ENCODE measurements at regions not wholly inside any gene's neighbourhood (a gene's known extent, or its start where the extent isn't known, plus 50 kb on each side); places are given as distances from the start of the nearest gene placed in this dataset.

DNA sequence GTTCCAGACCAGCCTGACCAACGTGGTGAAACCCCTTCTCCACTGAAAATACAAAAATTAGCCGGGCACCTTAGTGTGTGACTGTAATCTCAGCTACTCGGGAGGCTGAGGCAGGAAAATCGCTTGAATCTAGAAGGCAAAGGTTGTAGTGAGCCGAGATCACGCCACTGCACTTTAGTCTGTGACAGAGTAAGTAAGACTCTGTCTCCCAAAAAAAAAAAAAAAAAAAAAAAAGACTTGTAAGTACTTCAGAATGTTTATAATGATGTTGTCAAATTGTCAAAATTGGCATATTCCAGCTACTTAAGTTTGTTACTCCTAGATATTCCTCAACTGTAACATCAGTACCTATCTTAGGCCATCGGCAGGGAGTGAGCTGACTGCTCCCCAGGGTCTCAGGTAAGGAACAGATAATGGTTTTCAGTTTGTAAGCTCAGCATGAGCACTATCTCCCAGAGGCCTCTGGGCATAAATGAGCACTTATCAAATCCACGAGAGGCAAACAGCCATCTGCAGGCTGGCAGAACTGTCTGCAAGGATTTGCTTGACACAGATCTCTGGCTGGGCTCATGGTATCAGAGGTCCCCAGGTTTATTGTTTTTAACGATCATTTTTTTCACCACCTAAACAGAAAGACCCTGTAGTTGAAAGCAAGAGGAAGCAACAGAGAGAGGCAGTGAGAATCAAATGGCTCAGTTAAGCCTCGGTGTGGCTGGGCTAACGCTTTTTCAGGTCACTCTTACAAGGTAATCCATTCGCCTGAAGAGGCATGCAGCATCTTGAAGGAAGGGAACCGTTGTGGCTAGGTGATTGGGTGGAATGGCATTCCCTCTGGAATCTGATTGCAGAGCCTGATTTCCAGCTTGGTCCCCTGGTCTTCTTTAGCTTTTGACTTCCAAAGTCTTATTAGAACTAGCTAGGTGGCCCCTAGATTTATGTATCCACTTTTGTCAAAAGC is 115.9 kb downstream of the LY86 start:
- POLR2A ChIA-PET = no interaction called here
- no peak for TF ChIP-seq CTCF (IDR thresholded peaks at IDR 0.05; ENCODE audit: low read depth, low read length)

DNA sequence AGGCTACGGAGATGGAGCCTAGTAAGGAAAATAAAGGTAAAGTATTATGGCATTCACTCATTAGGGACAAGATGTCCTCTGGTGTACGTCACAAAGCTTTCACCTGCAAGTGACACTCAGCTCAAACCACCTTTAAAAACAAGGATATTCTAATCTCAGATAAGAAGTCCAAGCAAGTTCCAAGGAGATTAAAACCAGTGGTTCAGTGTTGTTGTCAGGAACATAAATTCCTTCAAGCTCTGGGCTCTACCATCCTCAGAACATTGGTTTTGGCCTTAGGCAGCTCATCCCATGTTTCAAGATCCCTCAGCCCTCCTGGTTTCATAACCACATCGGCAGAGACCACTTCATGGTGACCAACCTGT is 116.5 kb downstream of the LY86 start:
- no peak overlapping the region for H3K4me3 ChIP-seq (ENCODE audit: low read depth, low read length)
- POLR2A ChIA-PET = no interaction called here
- no peak for TF ChIP-seq CTCF (IDR thresholded peaks at IDR 0.05; ENCODE audit: low read depth, low read length)
- H3K9me3 ChIP-seq (ENCODE audit: control insufficient read depth, insufficient read depth, low read length) = no peaks in the 10 kb centered on the region
- DNase-seq (ENCODE audit: low read depth, low spot score) = no peak
- CTCF ChIA-PET = no interaction called here
- no peak overlapping the region for H3K27ac ChIP-seq (ENCODE audit: low read depth, low read length)
- H3K27me3 ChIP-seq (ENCODE audit: control insufficient read depth, insufficient read depth, low read length) = peaks cover 11% of the 10 kb centered on the region

More for the DNA sequence above, 115.9 kb downstream of the LY86 start:
- Histone ChIP-seq H3K27ac (ENCODE audit: low read depth, low read length) (no peak overlapping the region), H3K9me3 (ENCODE audit: control insufficient read depth, insufficient read depth, low read length) (no peaks in the 10 kb centered on the region), H3K4me3 (ENCODE audit: low read depth, low read length) (no peak overlapping the region), H3K27me3 (ENCODE audit: control insufficient read depth, insufficient read depth, low read length) (peaks cover 10% of the 10 kb centered on the region)
- DNase-seq (ENCODE audit: low read depth, low spot score) = no peak
- CTCF ChIA-PET = interaction anchor here (0.6 to 0.7 kb wide), 2 partner anchors 20 to 30 kb away, joined by 4 to 6 read pairs; no protein-coding TSS in a partner anchor

DNA sequence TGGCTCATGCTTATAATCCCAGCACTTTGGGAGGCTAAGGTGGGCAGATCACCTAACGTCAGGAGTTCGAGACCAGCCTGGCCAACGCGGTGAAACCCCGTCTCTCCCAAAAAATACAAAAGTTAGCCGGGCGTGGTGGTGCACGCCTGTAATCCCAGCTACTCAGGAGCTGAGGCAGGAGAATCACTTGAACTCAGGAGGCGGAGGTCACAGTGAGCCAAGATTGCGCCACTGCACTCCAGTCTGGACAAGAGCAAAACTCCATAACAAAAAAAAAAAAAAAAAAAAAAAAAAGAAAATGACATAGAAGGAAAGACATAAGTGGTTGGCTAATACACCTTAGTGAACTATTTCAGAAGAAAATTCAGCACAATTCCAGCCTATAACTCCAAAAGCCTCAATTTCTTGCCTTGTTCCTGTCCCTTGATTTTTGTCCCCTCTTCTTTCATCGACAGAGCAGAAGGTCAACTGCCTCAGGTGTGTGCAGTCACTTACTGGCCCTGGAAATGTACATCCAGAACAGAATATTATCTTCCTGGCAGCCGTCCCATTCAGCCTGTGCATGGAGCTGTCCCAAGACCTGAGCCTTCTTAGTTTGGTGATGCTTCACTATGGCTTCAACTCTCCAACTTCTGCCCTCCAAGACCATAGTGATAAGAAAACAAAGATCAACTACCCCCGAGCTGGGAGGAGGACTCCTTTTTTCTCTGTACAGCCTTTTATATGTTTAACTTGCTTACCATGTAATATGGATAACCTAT is 117.6 kb downstream of the LY86 start:
- Histone ChIP-seq H3K27me3 (ENCODE audit: control insufficient read depth, insufficient read depth, low read length) (peaks cover 11% of the 10 kb centered on the region), H3K4me3 (ENCODE audit: low read depth, low read length) (no peak overlapping the region), H3K27ac (ENCODE audit: low read depth, low read length) (no peak overlapping the region), H3K9me3 (ENCODE audit: control insufficient read depth, insufficient read depth, low read length) (no peaks in the 10 kb centered on the region)
- ChIA-PET CTCF (no interaction called here), POLR2A (no interaction called here)
- TF ChIP-seq CTCF (IDR thresholded peaks at IDR 0.05; ENCODE audit: low read depth, low read length) = no peak
- DNase-seq (ENCODE audit: low read depth, low spot score) = no peak

DNA sequence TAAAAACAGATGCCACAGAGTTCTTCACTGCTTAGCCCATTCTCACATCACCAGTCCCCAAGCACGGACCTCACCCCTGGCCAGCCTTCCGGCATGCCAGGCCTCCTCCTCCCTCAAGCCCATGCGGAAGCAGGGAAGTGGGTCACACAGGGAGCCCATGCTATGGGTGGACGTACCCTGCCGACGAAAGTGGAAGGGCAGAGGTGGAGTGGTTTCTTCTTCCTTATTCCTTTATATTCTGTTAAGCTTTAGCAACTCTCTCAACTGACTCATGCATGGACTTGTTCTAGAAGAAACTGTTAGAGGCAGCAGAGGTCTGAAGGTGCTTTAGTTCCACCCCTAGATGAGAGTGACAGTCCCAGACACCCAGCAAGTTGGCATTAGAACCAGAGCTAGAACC is 118.6 kb downstream of the LY86 start:
- Histone ChIP-seq H3K27ac (ENCODE audit: low read depth, low read length) (no peak overlapping the region), H3K4me3 (ENCODE audit: low read depth, low read length) (no peak overlapping the region), H3K9me3 (ENCODE audit: control insufficient read depth, insufficient read depth, low read length) (no peaks in the 10 kb centered on the region), H3K27me3 (ENCODE audit: control insufficient read depth, insufficient read depth, low read length) (peaks cover 15% of the 10 kb centered on the region)
- no peak for DNase-seq (ENCODE audit: low read depth, low spot score)
- TF ChIP-seq CTCF (IDR thresholded peaks at IDR 0.05; ENCODE audit: low read depth, low read length) = no peak
- ChIA-PET CTCF (no interaction called here), POLR2A (no interaction called here)

DNA sequence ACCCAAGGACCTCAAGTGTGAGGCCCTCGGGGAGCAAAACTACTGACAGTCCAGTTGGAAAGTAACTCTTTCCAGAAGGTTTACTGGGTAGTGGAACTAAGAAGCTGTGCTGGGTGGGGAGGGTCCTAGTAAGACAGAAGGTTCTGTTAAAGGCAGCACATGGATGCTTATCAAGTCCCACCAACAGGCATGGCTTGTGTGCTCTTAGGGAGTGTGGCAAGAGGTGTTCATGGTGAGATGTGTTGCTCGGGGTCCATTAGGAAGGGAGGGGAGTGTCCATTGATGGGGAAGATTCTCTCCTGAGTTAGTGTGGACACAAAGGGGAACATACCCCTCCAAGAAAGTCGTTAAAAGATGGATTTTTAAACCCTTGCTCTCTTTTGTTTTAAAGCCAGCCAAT is 120.6 kb downstream of the LY86 start:
- no peak for DNase-seq (ENCODE audit: low read depth, low spot score)
- ChIA-PET POLR2A (no interaction called here), CTCF (interaction anchor here (0.8 kb wide), 1 partner anchor 12 kb away, joined by 3 read pairs; no protein-coding TSS in a partner anchor)
- TF ChIP-seq CTCF (IDR thresholded peaks at IDR 0.05; ENCODE audit: low read depth, low read length) = no peak
- peaks cover 15% of the 10 kb centered on the region for H3K27me3 ChIP-seq (ENCODE audit: control insufficient read depth, insufficient read depth, low read length)
- no peak overlapping the region for H3K4me3 ChIP-seq (ENCODE audit: low read depth, low read length)
- H3K27ac ChIP-seq (ENCODE audit: low read depth, low read length) = no peak overlapping the region
- H3K9me3 ChIP-seq (ENCODE audit: control insufficient read depth, insufficient read depth, low read length) = peaks cover 3% of the 10 kb centered on the region; the same call in 1 of the 2 replicates
